Neural progenitor cell (in vitro differentiated cells): ENCODE measurements at regions not wholly inside any gene's neighbourhood (a gene's known extent, or its start where the extent isn't known, plus 50 kb on each side); places are given as distances from the start of the nearest gene placed in this dataset.

ENCODE experiments used
- EZH2 ChIP-seq: fragments of 200-600 bp; sonication (generic); IDR thresholded peaks from 2 replicates; pipeline ENCODE4 v1.6.1; 2017; ENCODE audit warnings: antibody characterized with exemption, mild to moderate bottlenecking, moderate library complexity
- TF ChIP-seq, protein P1 (sequence below): fragments of 200-600 bp; sonication (generic); IDR thresholded peaks from 2 replicates; pipeline ENCODE4 v1.5.1; 2017; ENCODE audit warnings: antibody characterized with exemption, mild to moderate bottlenecking

DNA sequence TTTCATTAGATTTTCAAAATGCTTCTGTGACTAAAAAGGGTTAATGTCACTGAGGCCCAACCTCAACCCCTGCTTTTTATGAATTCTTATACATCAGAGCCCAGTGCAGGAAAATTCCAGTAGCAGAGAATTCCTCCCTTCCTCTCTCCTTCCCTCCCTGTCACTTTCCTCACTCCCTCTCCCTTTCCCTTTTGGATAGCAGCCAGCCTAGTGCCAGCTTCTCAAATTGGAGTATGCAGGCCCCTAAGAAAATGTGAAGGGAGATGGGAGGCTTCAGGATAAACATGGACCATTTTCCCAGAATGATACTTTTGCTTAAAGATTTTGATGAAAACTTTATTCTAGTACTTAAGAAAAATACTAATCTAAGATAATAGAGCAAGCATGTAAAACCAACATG is 507.4 kb downstream of the KDM4C start:
- TF ChIP-seq, protein P1, sequence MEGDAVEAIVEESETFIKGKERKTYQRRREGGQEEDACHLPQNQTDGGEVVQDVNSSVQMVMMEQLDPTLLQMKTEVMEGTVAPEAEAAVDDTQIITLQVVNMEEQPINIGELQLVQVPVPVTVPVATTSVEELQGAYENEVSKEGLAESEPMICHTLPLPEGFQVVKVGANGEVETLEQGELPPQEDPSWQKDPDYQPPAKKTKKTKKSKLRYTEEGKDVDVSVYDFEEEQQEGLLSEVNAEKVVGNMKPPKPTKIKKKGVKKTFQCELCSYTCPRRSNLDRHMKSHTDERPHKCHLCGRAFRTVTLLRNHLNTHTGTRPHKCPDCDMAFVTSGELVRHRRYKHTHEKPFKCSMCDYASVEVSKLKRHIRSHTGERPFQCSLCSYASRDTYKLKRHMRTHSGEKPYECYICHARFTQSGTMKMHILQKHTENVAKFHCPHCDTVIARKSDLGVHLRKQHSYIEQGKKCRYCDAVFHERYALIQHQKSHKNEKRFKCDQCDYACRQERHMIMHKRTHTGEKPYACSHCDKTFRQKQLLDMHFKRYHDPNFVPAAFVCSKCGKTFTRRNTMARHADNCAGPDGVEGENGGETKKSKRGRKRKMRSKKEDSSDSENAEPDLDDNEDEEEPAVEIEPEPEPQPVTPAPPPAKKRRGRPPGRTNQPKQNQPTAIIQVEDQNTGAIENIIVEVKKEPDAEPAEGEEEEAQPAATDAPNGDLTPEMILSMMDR = no peak
- TF ChIP-seq EZH2 = no peak
